Mucosa of descending colon (tissue), 3 donors: ENCODE measurements at regions not wholly inside any gene's neighbourhood (a gene's known extent, or its start where the extent isn't known, plus 50 kb on each side); places are given as distances from the start of the nearest gene placed in this dataset.
A peak's percentile ranks its signal among the peaks of the same experiment; 100 is the strongest.
"Not testable (repeated sequence)": the region's sequence is repeated elsewhere in the genome, so short reads cannot be mapped to it uniquely, and the experiment has no call there.

ENCODE experiments used
- ATAC-seq: fragments of 200-7000 bp; cut with Tn5 transposase; one replicate; pipeline ENCODE4 v1.9.1; 2020; ENCODE audit warnings: mild to moderate bottlenecking, moderate library complexity
- DNase-seq, 3 donors: peaks; one replicate each; pipeline ENCODE4 v3.0.0-alpha.2; 2020
- H3K36me3 ChIP-seq: fragments of 200-600 bp; one replicate; pipeline ENCODE4 v1.8.0; 2021; ENCODE audit warnings: low read depth, mild to moderate bottlenecking
- H3K4me1 ChIP-seq: fragments of 200-600 bp; one replicate; pipeline ENCODE4 v1.8.0; 2021; ENCODE audit warnings: low read depth, mild to moderate bottlenecking
- H3K4me3 ChIP-seq: fragments of 200-600 bp; one replicate; pipeline ENCODE4 v1.8.0; 2021; ENCODE audit warnings: mild to moderate bottlenecking
- H3K9me3 ChIP-seq: fragments of 200-600 bp; one replicate; pipeline ENCODE4 v1.8.0; 2021; ENCODE audit warnings: mild to moderate bottlenecking
- CTCF ChIP-seq: fragments of 200-600 bp; IDR thresholded peaks from one replicate; pipeline ENCODE4 v1.8.0; 2022; ENCODE audit warnings: antibody characterized with exemption, mild to moderate bottlenecking
- intact Hi-C, 2 donors: fragments of 100-400 bp; cut with DNase I in 1 of 2; cut with micrococcal nuclease in 1 of 2; formaldehyde crosslinking; loops; one replicate each; pipeline versions ENCODE4 v1.11.0 to v1.11.1; 2022; cut with DNase I, micrococcal nuclease
- donor health status: DM: no; HTN: no; CAD: no; lungs with moderate emphysema.
- donor health status: DM: no; HTN: no; CAD: no.
- donor health status: DM: no; HTN: yes; CAD: no.

GRCh38 chr4:189727982-189728638 lies 212.6 kb upstream of the FRG1 start:
- ATAC-seq, H3K36me3 ChIP-seq, DNase-seq, H3K9me3 ChIP-seq, H3K4me1 ChIP-seq, intact Hi-C loops, H3K4me3 ChIP-seq: not testable (repeated sequence)

- DNase-seq, ATAC-seq, H3K4me1 ChIP-seq, intact Hi-C loops, H3K4me3 ChIP-seq, H3K9me3 ChIP-seq, H3K36me3 ChIP-seq: not testable (repeated sequence)
These were observed 208.7 kb upstream of the FRG1 start for GRCh38 chr4:189731989-189732388.

- H3K9me3 ChIP-seq, H3K36me3 ChIP-seq, DNase-seq, H3K4me1 ChIP-seq, H3K4me3 ChIP-seq, intact Hi-C loops, ATAC-seq: not testable (repeated sequence)
These were observed 207.2 kb upstream of the FRG1 start for GRCh38 chr4:189733507-189733906.

GRCh38 chr4:189734648-189735267 lies 205.9 kb upstream of the FRG1 start:
- H3K4me1 ChIP-seq, H3K4me3 ChIP-seq, H3K36me3 ChIP-seq, H3K9me3 ChIP-seq, intact Hi-C loops, DNase-seq: not testable (repeated sequence)
- ATAC-seq = peak; percentile 26

GRCh38 chr4:189736656-189737055 lies 204.0 kb upstream of the FRG1 start:
- intact Hi-C loops, H3K9me3 ChIP-seq, DNase-seq, H3K4me3 ChIP-seq, ATAC-seq, H3K36me3 ChIP-seq, H3K4me1 ChIP-seq: not testable (repeated sequence)

- intact Hi-C loops = not testable (repeated sequence)
These were observed 200.6 kb upstream of the FRG1 start for GRCh38 chr4:189740118-189740517.

GRCh38 chr4:189740873-189741272 lies 199.8 kb upstream of the FRG1 start:
- no peak for ATAC-seq
- no peak for TF ChIP-seq CTCF
- intact Hi-C loops = no loop called here
- Histone ChIP-seq H3K36me3 (no peaks in the 10 kb centered on the region), H3K4me1 (no peaks in the 10 kb centered on the region), H3K9me3 (no peaks in the 10 kb centered on the region), H3K4me3 (no peak overlapping the region)
- DNase-seq = no peak

More at GRCh38 chr4:189740118-189740517, 200.6 kb upstream of the FRG1 start:
- H3K4me3 ChIP-seq, ATAC-seq, DNase-seq, H3K4me1 ChIP-seq, H3K36me3 ChIP-seq, H3K9me3 ChIP-seq: not testable (repeated sequence)

GRCh38 chr4:189753092-189753491 lies 187.6 kb upstream of the FRG1 start:
- ATAC-seq, H3K4me3 ChIP-seq, H3K36me3 ChIP-seq, DNase-seq, H3K4me1 ChIP-seq, H3K9me3 ChIP-seq, intact Hi-C loops: not testable (repeated sequence)

- Histone ChIP-seq H3K36me3 (no peaks in the 10 kb centered on the region), H3K9me3 (peaks cover 3% of the 10 kb centered on the region), H3K4me3 (no peak overlapping the region), H3K4me1 (no peaks in the 10 kb centered on the region)
- no peak for TF ChIP-seq CTCF
- intact Hi-C loops = no loop called here
- ATAC-seq = no peak
- DNase-seq = no peak
These were observed 177.1 kb upstream of the FRG1 start for GRCh38 chr4:189763583-189763982.
